HG03521 (cell line): ENCODE measurements at regions not wholly inside any gene's neighbourhood (a gene's known extent, or its start where the extent isn't known, plus 50 kb on each side); places are given as distances from the start of the nearest gene placed in this dataset.

Experiments used
- ATAC-seq: cut with Tn5 transposase; IDR thresholded peaks from one replicate; pipeline ENCODE4 v1.9.1; 2021; ENCODE audit warnings: mild to moderate bottlenecking, moderate library complexity; ENCODE audit not compliant: unreplicated experiment

GRCh38 chr1:191134796-191135195 is 657.1 kb upstream of the BRINP3 start:
- ATAC-seq: no peak

- no peak for ATAC-seq
Measured at GRCh38 chr1:191140038-191140437, 662.4 kb upstream of the BRINP3 start.

- ATAC-seq: no peak
Measured at GRCh38 chr1:191142748-191143147, 665.1 kb upstream of the BRINP3 start.

GRCh38 chr1:191145834-191146233 is 668.2 kb upstream of the BRINP3 start:
- no peak for ATAC-seq

- ATAC-seq: no peak
Measured at GRCh38 chr1:191151321-191151807, 673.7 kb upstream of the BRINP3 start.

GRCh38 chr1:191152776-191153175 is 675.1 kb upstream of the BRINP3 start:
- no peak for ATAC-seq

- ATAC-seq: no peak
Measured at GRCh38 chr1:191155178-191155577, 677.5 kb upstream of the BRINP3 start.

- no peak for ATAC-seq
Measured at GRCh38 chr1:191160837-191161236, 683.2 kb upstream of the BRINP3 start.

GRCh38 chr1:191162762-191163161 is 685.1 kb upstream of the BRINP3 start:
- no peak for ATAC-seq

- no peak for ATAC-seq
Measured at GRCh38 chr1:191163621-191164020, 686.0 kb upstream of the BRINP3 start.

GRCh38 chr1:191174298-191174697 is 696.6 kb upstream of the BRINP3 start:
- ATAC-seq: peak; percentile 98

GRCh38 chr1:191176131-191176530 is 698.5 kb upstream of the BRINP3 start:
- no peak for ATAC-seq

GRCh38 chr1:191206513-191207207 is 729.0 kb upstream of the BRINP3 start:
- no peak for ATAC-seq

- ATAC-seq: no peak
Measured at GRCh38 chr1:191222206-191222605, 744.5 kb upstream of the BRINP3 start.

GRCh38 chr1:191240925-191241324 is 763.3 kb upstream of the BRINP3 start:
- ATAC-seq: no peak

- peak; percentile 85 for ATAC-seq
Measured at GRCh38 chr1:191255354-191256054, 777.8 kb upstream of the BRINP3 start.

GRCh38 chr1:191256917-191257316 is 779.3 kb upstream of the BRINP3 start:
- no peak for ATAC-seq

GRCh38 chr1:191260056-191260455 is 782.4 kb upstream of the BRINP3 start:
- no peak for ATAC-seq

GRCh38 chr1:191261111-191261510 is 783.4 kb upstream of the BRINP3 start:
- no peak for ATAC-seq

- no peak for ATAC-seq
Measured at GRCh38 chr1:191279266-191279800, 801.7 kb upstream of the BRINP3 start.

- ATAC-seq: no peak
Measured at GRCh38 chr1:191284175-191284574, 806.5 kb upstream of the BRINP3 start.

GRCh38 chr1:191290441-191290840 is 812.8 kb upstream of the BRINP3 start:
- no peak for ATAC-seq
